NCI-H187 treated with DMSO at 0.1 percent for 48 hours (cell line): ENCODE measurements at regions not wholly inside any gene's neighbourhood (a gene's known extent, or its start where the extent isn't known, plus 50 kb on each side); places are given as distances from the start of the nearest gene placed in this dataset.
"Not testable (repeated sequence)": the region's sequence is repeated elsewhere in the genome, so short reads cannot be mapped to it uniquely, and the experiment has no call there.

Source experiments
- DNase-seq: peaks from one replicate; lab custom pipeline; 2025; lab: John Stamatoyannopoulos, UW

GRCh38 chr5:86232246-86232645 lies 385.5 kb upstream of the COX7C start:
- no peak for DNase-seq

- no peak for DNase-seq
These were observed 373.6 kb upstream of the COX7C start for GRCh38 chr5:86244153-86244552.

- no peak for DNase-seq
These were observed 359.9 kb upstream of the COX7C start for GRCh38 chr5:86257871-86258270.

DNA sequence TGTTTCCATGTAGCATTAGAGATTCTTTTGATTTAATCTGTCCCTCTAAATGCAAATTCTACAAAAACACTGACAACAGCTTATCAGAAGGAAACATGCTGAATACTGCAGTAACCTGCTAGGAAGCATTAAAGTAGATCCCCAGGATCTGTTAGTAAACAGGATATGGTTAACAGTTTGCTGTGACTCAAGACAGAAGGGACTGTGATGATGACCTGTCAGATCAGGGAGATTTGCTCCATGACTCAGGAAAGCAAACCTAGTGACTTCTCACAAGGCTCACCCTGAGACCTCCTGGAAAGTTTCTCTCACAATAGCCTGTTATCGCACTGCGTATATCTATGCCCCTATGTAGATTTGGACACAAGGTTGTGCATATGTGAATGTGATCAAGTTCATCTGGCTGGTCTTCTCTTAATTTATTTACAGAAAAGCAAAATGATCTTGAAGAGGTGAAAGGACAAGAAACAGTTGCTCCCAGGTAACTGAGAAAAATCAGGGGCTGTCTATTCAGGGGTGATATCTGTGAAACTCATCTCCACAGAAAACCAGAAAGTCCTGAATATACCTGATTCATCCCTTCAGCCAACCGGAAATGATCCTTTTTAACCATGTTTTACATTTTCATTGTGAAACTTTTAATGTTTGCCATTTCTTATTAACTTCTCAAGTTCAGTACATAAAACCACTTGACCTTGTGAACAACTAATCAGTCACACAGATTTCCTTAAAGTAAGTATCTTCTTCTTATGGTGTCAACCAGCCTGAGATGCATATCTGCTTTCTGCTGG lies 333.1 kb upstream of the COX7C start:
- DNase-seq: not testable (repeated sequence)

DNA sequence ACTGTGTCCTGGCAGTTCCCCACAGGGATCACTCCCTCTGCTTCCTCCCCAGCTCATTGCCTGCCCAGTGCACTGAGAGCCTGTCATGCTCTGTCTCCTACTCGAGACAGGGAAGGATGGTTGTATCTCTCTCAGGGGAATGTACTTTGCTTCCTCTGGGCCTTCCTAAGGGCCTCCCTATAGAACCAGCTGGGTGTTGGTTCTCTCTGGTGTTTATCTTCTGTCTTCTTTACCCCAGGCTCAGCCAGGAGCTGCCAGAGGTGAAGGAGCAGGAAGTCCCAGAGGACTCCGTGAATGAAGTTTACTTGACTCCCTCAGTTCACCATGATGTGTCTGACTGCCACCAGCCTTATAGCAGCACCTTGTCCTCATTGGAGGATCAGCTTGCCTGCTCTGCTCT lies 330.3 kb upstream of the COX7C start:
- DNase-seq: not testable (repeated sequence)

- not testable (repeated sequence) for DNase-seq
These were observed 328.0 kb upstream of the COX7C start for GRCh38 chr5:86289786-86290185.

DNA sequence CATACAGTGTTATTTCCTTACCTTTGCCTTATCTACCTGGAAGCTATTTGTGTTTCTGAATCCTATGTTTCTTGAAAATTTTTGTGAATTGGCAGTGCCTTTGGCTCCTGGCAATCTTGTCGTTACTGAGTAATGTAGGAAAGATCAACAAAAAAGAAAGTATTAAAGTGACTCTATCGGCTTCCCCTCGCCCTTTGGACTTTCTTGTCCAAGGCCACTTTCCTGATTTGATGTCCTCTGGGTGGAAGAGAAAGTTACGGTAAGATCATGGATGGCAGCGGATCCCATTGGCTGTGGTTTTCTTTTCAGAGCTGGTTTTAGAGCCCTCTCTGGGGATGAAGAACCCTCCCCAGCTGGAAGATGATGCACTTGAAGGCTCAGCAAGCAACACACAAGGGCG lies 324.9 kb upstream of the COX7C start:
- DNase-seq: not testable (repeated sequence)

- DNase-seq: not testable (repeated sequence)
These were observed 315.1 kb upstream of the COX7C start for GRCh38 chr5:86302643-86303042.

DNA sequence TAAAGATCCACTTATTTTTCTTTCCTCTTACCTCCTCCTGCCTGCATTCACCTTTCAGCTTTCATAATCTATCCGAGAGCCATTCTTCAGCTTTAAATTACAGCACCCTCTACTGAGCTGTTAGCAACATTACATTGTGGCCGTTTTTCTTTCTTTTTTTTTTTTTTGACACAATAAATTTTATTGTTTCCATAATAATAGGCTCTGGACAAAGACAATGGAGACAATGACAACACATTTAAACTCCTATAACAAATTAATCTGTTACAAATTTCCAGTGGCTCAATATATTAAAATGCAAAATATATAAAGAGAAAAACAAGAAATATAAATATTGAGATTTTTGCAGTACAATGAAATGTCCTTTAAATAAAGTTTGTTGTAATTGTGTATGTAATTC lies 312.7 kb upstream of the COX7C start:
- not testable (repeated sequence) for DNase-seq

DNA sequence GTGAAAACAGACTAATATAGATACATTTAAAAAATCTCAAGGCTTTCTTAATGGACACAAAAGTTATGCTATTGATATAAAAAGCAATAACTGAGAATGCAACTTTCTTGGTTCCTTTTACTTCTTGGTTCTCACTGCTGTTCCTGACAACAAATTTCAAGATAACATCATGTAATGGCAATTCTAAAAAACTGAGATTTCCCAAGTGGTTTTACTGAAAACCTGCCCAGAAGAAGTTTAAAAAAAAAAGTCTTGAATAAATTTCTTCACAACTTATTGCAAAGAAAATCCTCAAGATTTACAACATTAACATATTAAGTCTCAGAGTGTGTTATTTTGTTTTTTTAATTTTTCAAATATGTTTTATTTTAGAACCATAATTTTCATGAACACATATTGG lies 302.8 kb upstream of the COX7C start:
- no peak for DNase-seq

DNA sequence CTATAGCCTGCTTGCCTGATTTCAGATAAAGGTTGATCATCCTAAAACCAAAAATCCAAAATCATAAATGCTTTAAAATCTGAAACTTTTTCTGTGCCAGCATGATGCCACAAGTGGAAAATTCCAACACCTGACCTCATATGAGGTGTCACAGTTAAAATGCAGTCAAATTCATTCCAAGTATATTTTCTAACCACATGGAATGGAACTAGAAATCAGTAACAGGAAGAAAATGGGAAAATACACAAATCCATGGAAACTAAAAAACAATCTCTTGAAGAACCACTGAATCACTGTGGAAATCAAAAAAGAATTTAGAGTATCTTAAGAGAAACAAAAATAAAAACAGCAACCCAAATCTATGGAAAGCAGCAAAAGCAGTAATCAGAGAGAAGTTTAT lies 297.5 kb upstream of the COX7C start:
- DNase-seq: no peak

- no peak for DNase-seq
These were observed 288.4 kb upstream of the COX7C start for GRCh38 chr5:86329318-86329717.

- no peak for DNase-seq
These were observed 287.0 kb upstream of the COX7C start for GRCh38 chr5:86330736-86331135.

DNA sequence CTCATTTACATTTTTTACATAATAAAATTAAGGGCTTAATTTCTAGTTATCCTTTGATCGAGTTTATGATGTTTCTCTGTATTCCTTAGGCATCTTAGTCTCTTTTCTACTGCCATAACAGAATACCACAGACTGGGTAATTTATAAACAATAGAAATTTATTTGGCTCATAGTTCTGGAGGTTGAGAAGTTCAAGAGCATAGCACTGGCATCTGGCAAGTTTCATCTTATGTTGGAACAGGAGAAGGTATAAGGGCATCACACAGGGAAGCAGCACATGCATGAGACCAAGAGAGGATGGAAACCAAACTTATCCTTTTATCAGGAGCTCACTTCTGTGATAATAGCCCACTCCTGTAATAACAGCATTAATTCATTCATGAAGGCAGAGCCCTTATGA lies 284.9 kb upstream of the COX7C start:
- DNase-seq: no peak

- no peak for DNase-seq
These were observed 279.9 kb upstream of the COX7C start for GRCh38 chr5:86337667-86338460.

- DNase-seq: no peak
These were observed 263.1 kb upstream of the COX7C start for GRCh38 chr5:86354664-86355063.

GRCh38 chr5:86360801-86361200 lies 256.9 kb upstream of the COX7C start:
- no peak for DNase-seq

DNA sequence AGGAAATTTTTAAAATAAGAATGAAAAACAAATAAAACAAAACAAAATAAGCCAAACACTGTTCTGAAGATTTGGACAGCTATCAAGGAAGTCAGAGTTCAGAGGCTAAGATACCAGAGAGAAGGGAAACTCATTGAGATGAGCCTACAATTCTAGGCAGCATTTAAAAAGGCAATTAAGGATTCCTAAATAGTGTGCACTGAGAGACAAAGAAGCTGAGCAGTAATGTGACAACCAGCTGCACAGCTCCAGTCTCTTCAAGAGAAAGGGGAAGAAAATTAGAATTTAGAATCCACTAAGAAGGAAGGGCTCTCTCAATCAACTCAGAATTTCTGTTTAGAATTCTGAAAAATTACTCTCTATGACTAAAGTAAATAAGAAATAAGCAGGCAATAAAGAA lies 246.7 kb upstream of the COX7C start:
- no peak for DNase-seq

DNA sequence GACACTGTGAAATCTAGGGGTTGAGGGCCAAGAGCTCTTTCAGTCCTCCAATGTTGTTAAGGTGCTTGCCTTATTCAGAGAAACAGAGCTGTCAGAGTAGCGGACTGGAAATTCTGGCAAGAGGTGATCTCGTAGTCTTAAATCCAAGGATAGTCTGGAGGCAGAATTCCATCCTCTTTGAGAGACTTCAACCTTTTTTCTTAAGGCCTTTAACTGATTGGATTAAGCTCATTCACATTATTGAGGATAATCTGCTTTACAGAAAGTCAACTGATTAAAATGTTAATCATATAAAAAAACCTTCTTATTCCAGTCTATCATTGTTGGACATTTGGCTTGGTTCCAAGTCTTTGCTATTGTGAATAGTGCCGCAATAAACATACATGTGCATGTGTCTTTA lies 243.1 kb upstream of the COX7C start:
- no peak for DNase-seq

DNA sequence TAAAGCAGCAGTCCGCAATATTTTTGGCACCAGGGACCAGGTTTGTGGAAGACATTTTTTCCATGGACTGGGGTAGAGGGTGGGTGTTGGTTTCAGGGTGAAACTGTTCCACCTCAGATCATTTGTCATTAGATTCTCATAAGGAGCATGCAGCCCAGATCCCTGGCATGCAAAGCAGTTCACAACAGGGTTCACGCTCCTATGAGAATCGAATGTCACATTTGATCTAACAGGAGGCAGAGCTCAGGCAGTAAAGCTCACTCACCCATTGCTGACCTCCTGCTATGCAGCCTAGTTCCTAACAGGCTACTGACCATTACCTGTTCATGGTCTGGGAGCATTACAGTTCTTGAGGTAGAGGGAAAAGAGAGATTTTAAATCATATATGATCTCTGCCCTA lies 241.5 kb upstream of the COX7C start:
- DNase-seq: no peak

DNA sequence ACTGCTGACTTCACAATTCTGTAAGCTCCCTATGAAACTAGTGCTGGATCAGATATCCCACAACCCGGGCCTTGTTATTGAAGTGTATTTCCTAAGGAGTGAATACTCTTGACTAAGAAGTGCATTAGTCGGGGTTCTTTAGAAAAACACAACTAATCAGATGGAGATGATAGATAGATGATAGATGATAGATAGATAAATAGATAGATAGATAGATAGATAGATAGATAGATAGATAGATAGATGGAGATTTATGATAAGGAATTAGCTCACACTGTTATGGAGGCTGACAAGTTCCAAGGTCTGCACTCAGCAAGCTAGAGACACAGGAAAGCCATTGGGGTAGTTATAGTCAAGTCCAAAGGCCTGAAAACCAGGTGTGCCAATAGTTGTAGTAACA lies 214.6 kb upstream of the COX7C start:
- no peak for DNase-seq

DNA sequence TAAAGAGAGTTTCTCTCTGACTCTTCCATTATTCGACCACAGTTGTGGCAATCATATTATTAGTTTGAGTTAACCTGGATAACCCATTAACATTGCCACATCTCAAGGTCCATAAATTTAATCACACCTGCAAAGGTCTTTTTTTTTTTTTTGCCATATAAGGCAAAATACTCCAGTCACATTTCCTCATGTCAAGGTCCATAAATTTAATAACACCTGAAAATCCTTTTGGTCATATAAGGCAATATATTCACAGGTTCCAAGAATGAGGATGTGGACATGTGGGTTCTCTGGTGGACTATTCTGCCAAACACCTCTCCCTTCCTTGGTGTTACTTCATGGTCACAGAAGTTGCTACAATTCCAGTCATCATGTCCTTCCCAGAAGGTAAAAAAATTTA lies 213.5 kb upstream of the COX7C start:
- no peak for DNase-seq

DNA sequence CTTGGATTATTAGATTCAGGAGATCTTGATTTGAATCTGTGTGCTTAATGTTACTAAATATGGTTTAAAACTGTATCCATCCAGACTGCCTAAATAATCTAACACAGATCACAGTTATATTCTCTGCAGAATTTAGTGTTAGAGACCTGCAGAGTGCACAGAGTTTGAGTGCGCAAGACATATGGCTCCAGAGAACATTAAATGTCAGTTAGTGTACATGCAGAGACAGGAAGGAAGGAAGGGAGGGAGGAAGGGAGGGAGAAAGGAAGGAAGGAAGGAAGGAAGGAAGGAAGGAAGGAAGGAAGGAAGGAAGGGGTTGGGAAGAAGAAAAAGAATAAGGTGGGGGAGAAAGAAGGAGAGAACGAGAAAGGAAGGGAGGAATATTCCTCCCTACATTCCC lies 210.0 kb upstream of the COX7C start:
- no peak for DNase-seq

DNA sequence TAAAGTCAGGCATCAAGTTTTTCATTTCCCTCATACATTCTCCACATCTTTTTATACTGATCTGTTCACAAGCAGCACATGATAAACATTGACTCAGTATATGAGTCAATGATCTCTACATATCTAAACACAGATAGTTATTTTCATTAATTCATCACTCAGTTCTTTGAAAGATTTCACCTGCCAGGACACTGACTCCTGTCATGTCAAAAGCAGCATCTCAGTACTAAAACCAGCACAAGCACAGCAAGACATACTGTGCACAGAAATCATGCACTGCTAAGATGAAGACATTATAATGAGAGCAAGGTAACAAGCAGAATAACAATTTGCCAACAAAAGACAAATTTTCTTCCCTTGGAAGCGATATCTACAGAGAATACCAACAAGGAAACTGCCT lies 206.1 kb upstream of the COX7C start:
- no peak for DNase-seq
